CD14-positive monocyte (primary cell): ENCODE measurements at regions not wholly inside any gene's neighbourhood (a gene's known extent, or its start where the extent isn't known, plus 50 kb on each side); places are given as distances from the start of the nearest gene placed in this dataset.

Source experiments
- DNase-seq, 3 donors: peaks; one replicate each; pipeline ENCODE4 v3.0.0-alpha.2; 2011 to 2022
- H2AFZ ChIP-seq: 2 replicates; pipeline ENCODE4 v1.6.0; 2012; ENCODE audit warnings: mild to moderate bottlenecking, low read depth, low read length, inconsistent platforms; ENCODE audit not compliant: insufficient read depth, poor library complexity, severe bottlenecking
- H3K27ac ChIP-seq, 2 donors: 1 replicate in 1 of 2; 2 replicates in 1 of 2; pipeline ENCODE4 v1.5.1; 2012 to 2013; ENCODE audit warnings: low read length in 2 of 2, control low read depth in 1 of 2, inconsistent platforms in 1 of 2, low read depth in 1 of 2, mild to moderate bottlenecking in 1 of 2
- H3K27me3 ChIP-seq, 2 donors: one replicate each; pipeline versions ENCODE4 v1.6.0 to v1.6.1; 2011 to 2013; ENCODE audit warnings: low read length in 2 of 2; ENCODE audit not compliant: control insufficient read depth in 2 of 2, insufficient read depth in 2 of 2
- H3K36me3 ChIP-seq, 2 donors: replicated peaks in 1 of 2; 1 replicate in 1 of 2; 2 replicates in 1 of 2; pipeline versions ENCODE4 v1.5.1 to v1.6.1; 2012 to 2013; ENCODE audit warnings: low read length in 2 of 2, control low read depth in 1 of 2, inconsistent platforms in 1 of 2, mild to moderate bottlenecking in 1 of 2; ENCODE audit not compliant: insufficient read depth in 2 of 2, control insufficient read depth in 1 of 2
- H3K4me1 ChIP-seq, 2 donors: 1 replicate in 1 of 2; 2 replicates in 1 of 2; pipeline versions ENCODE4 v1.5.1 to v1.6.1; 2012 to 2013; ENCODE audit warnings: low read length in 2 of 2, control low read depth in 1 of 2, inconsistent platforms in 1 of 2, mild to moderate bottlenecking in 1 of 2, moderate library complexity in 1 of 2; ENCODE audit not compliant: insufficient read depth in 2 of 2, control insufficient read depth in 1 of 2
- H3K4me2 ChIP-seq: replicated peaks from 2 replicates; pipeline ENCODE3; 2012; ENCODE audit warnings: low read length, moderate library complexity, mild to moderate bottlenecking; ENCODE audit not compliant: poor library complexity, severe bottlenecking; ENCODE audit errors: extremely low read depth
- H3K4me3 ChIP-seq, 3 experiments: fragments of 200-600 bp in 1 of 3; sonication (generic) in 1 of 3; replicated peaks in 1 of 3; 1 replicate in 2 of 3; 2 replicates in 1 of 3; pipeline ENCODE4 v1.5.1; 2011 to 2013; ENCODE audit warnings: low read length in 3 of 3, mild to moderate bottlenecking in 3 of 3, control low read depth in 2 of 3, low read depth in 2 of 3, inconsistent platforms in 1 of 3, moderate library complexity in 1 of 3
- H3K79me2 ChIP-seq: 2 replicates; pipeline ENCODE4 v1.6.0; 2012; ENCODE audit warnings: mild to moderate bottlenecking, control low read depth, inconsistent platforms, low read length, moderate library complexity; ENCODE audit not compliant: insufficient read depth
- H3K9ac ChIP-seq: 2 replicates; pipeline ENCODE4 v1.6.0; 2017; ENCODE audit warnings: low read length, mild to moderate bottlenecking; ENCODE audit not compliant: insufficient read depth, poor library complexity, severe bottlenecking
- H3K9me3 ChIP-seq, 2 donors: replicated peaks in 1 of 2; 1 replicate in 1 of 2; 2 replicates in 1 of 2; pipeline versions ENCODE4 v1.5.1 to v1.6.1; 2012 to 2013; ENCODE audit warnings: low read length in 2 of 2, control low read depth in 1 of 2; ENCODE audit not compliant: control insufficient read depth in 1 of 2, insufficient read depth in 1 of 2
- H4K20me1 ChIP-seq: 2 replicates; pipeline ENCODE4 v1.6.0; 2012; ENCODE audit warnings: mild to moderate bottlenecking, low read length, control low read depth, moderate library complexity; ENCODE audit not compliant: insufficient read depth
- H3K27ac Mint-ChIP-seq, 7 donors: one replicate each; pipeline ENCODE4 v1.8.0; 2020; ENCODE audit warnings: mild to moderate bottlenecking in 7 of 7, mixed read lengths in 7 of 7, moderate library complexity in 6 of 7, inconsistent platforms in 2 of 7
- H3K27me3 Mint-ChIP-seq, 3 donors: one replicate each; pipeline ENCODE4 v1.8.0; 2021 to 2022; ENCODE audit warnings: low read depth in 3 of 3, mild to moderate bottlenecking in 3 of 3, mixed read lengths in 3 of 3, moderate library complexity in 3 of 3, inconsistent platforms in 1 of 3
- H3K36me3 Mint-ChIP-seq, 2 donors: one replicate each; pipeline ENCODE4 v1.8.0; 2020; ENCODE audit warnings: mixed read lengths in 2 of 2, inconsistent platforms in 1 of 2, mild to moderate bottlenecking in 1 of 2
- H3K4me1 Mint-ChIP-seq: one replicate; pipeline ENCODE4 v1.8.0; 2020; ENCODE audit warnings: mild to moderate bottlenecking, mixed read lengths
- H3K4me3 Mint-ChIP-seq, 2 donors: one replicate each; pipeline ENCODE4 v1.8.0; 2020; ENCODE audit warnings: mild to moderate bottlenecking in 2 of 2, mixed read lengths in 2 of 2, moderate library complexity in 1 of 2
- H3K9me3 Mint-ChIP-seq, 7 donors: one replicate each; pipeline ENCODE4 v1.8.0; 2020 to 2022; ENCODE audit warnings: mixed read lengths in 7 of 7, mild to moderate bottlenecking in 6 of 7, moderate library complexity in 6 of 7, inconsistent platforms in 2 of 7
- CTCF ChIP-seq: fragments of 200-600 bp; IDR thresholded peaks from one replicate; pipeline ENCODE4 v1.8.0; 2022; ENCODE audit warnings: antibody characterized with exemption, mild to moderate bottlenecking
- WGBS: methylation state at CpG from one replicate; pipeline ENCODE4 v1.1.5; 2013; ENCODE audit warnings: missing lambda C conversion rate; ENCODE audit not compliant: insufficient coverage; 5-methylcytosine and 5-hydroxymethylcytosine counted together
- intact Hi-C, 2 donors: fragments of 100-400 bp; cut with micrococcal nuclease; formaldehyde crosslinking; loops; one replicate each; pipeline versions ENCODE4 v1.15.0 to v1.15.1; 2023

GRCh38 chr16:63618896-63619485 is 1502.9 kb downstream of the CDH11 start:
- Histone ChIP-seq H3K4me1 (no peaks in the 10 kb centered on the region), H4K20me1 (no peaks in the 10 kb centered on the region), H3K27ac (no peak overlapping the region), H3K4me3 (no peak overlapping the region), H3K27me3 (no peaks in the 10 kb centered on the region), H3K9ac (no peak overlapping the region), H2AFZ (no peak overlapping the region), H3K36me3 (no peaks in the 10 kb centered on the region), H3K79me2 (no peaks in the 10 kb centered on the region), H3K4me2 (no peak overlapping the region), H3K9me3 (peaks cover 0 to 9% of the 10 kb centered on the region in 2 donors)
- no peak for DNase-seq
- peaks cover 1 to 12% (median 6%) of the 10 kb centered on the region in 7 donors for H3K9me3 Mint-ChIP-seq
- intact Hi-C loops = no loop called here
- H3K27ac Mint-ChIP-seq = no peak overlapping the region
- peaks cover 6% of the 10 kb centered on the region in 3 donors for H3K27me3 Mint-ChIP-seq
- no CpG with 5 or more reads among the region's 3 CpGs for WGBS
- no peak for TF ChIP-seq CTCF
- no peaks in the 10 kb centered on the region for H3K36me3 Mint-ChIP-seq
- H3K4me3 Mint-ChIP-seq = no peak overlapping the region
- H3K4me1 Mint-ChIP-seq = no peaks in the 10 kb centered on the region

- Mint-ChIP-seq H3K36me3 (no peaks in the 10 kb centered on the region), H3K4me1 (no peaks in the 10 kb centered on the region), H3K9me3 (peaks cover 1 to 14% (median 7%) of the 10 kb centered on the region in 7 donors), H3K4me3 (no peak overlapping the region), H3K27ac (no peak overlapping the region), H3K27me3 (peaks cover 6% of the 10 kb centered on the region in 3 donors)
- Histone ChIP-seq H3K9ac (no peak overlapping the region), H3K9me3 (peaks cover 0 to 9% of the 10 kb centered on the region in 2 donors), H3K79me2 (no peaks in the 10 kb centered on the region), H4K20me1 (no peaks in the 10 kb centered on the region), H3K36me3 (no peaks in the 10 kb centered on the region), H2AFZ (no peak overlapping the region), H3K4me2 (no peak overlapping the region), H3K4me1 (no peaks in the 10 kb centered on the region), H3K4me3 (no peak overlapping the region), H3K27ac (no peak overlapping the region), H3K27me3 (no peaks in the 10 kb centered on the region)
- intact Hi-C loops = no loop called here
- 86% methylated on average over 13 of the region's 16 CpGs for WGBS
- no peak for DNase-seq
- no peak for TF ChIP-seq CTCF
Observed at GRCh38 chr16:63617990-63618763, 1503.7 kb downstream of the CDH11 start.
